Endothelial cell of umbilical vein (primary cell): ENCODE measurements at regions not wholly inside any gene's neighbourhood (a gene's known extent, or its start where the extent isn't known, plus 50 kb on each side); places are given as distances from the start of the nearest gene placed in this dataset.

Experiments
- BruUV-seq: library from RNA; stranded (reverse); fragments of 400-500 nt; replicated peaks from 2 replicates; lab custom pipeline; 2021; lab: Mats Ljungman, UMichigan
- CTCF ChIA-PET: fragments of 300-600, 350-600 bp; sonication (Branson Sonifier 250); formaldehyde crosslinking; loops from one replicate; lab custom pipeline; 2021; ENCODE audit warnings: antibody characterized with exemption, inconsistent platforms; lab: Charles Lee
- POLR2A ChIA-PET: fragments of 300-600, 350-600 bp; sonication (Branson Sonifier 250); formaldehyde crosslinking; loops from one replicate; lab custom pipeline; 2021; ENCODE audit warnings: antibody characterized with exemption, inconsistent platforms; lab: Charles Lee
- DNase-seq: peaks from one replicate; pipeline ENCODE4 v3.0.0-alpha.2; 2011; ENCODE audit warnings: low read depth, low spot score
- FAIRE-seq: peaks from 2 replicates; lab custom pipeline; 2011; peaks lifted over from hg19 to GRCh38; lab: Jason Lieb, UNC
- H2AFZ ChIP-seq: 2 replicates; pipeline ENCODE4 v1.6.0; 2012; ENCODE audit warnings: low read depth, low read length, control low read depth, inconsistent platforms
- H3K27ac ChIP-seq: 2 replicates; pipeline ENCODE4 v1.5.1; 2011; ENCODE audit warnings: low read depth, mild to moderate bottlenecking, control low read depth, low read length, moderate library complexity; ENCODE audit not compliant: insufficient read depth
- H3K27me3 ChIP-seq, 2 experiments: 2 replicates each; pipeline versions ENCODE4 v1.6.0 to v1.6.1; 2011; ENCODE audit warnings: low read length in 2 of 2, mixed read lengths in 1 of 2; ENCODE audit not compliant: control insufficient read depth in 2 of 2, insufficient read depth in 2 of 2
- H3K36me3 ChIP-seq, 2 experiments: 2 replicates in 1 of 2; 3 replicates in 1 of 2; pipeline ENCODE4 v1.5.1; 2011; ENCODE audit warnings: low read length in 2 of 2, mild to moderate bottlenecking in 1 of 2, moderate library complexity in 1 of 2; ENCODE audit not compliant: control insufficient read depth in 2 of 2, insufficient read depth in 2 of 2; ENCODE audit errors: extremely low read depth in 1 of 2
- H3K4me1 ChIP-seq: 3 replicates; pipeline ENCODE4 v1.5.1; 2011; ENCODE audit warnings: mild to moderate bottlenecking, low read length; ENCODE audit not compliant: control insufficient read depth, insufficient read depth; ENCODE audit errors: extremely low read depth
- H3K4me2 ChIP-seq: 2 replicates; pipeline ENCODE4 v1.6.1; 2011; ENCODE audit warnings: low read length, control low read depth, mixed read lengths; ENCODE audit not compliant: insufficient read depth
- H3K4me3 ChIP-seq, 3 experiments: fragments of 200-600 bp in 1 of 3; sonication (generic), shearing (Covaris generic) in 1 of 3; replicated peaks in 1 of 3; 2 replicates each; pipeline ENCODE4 v1.5.1; 2011 to 2016; ENCODE audit warnings: control low read depth in 3 of 3, low read length in 3 of 3, mild to moderate bottlenecking in 2 of 3, inconsistent platforms in 1 of 3, low read depth in 1 of 3, moderate library complexity in 1 of 3; ENCODE audit not compliant: insufficient read depth in 1 of 3
- H3K79me2 ChIP-seq: 2 replicates; pipeline ENCODE4 v1.6.0; 2012; ENCODE audit warnings: low read length, inconsistent platforms; ENCODE audit not compliant: control insufficient read depth, insufficient read depth
- H3K9ac ChIP-seq: replicated peaks from 2 replicates; pipeline ENCODE3; 2011; ENCODE audit warnings: low read length, control low read depth; ENCODE audit not compliant: insufficient read depth; ENCODE audit errors: extremely low read depth
- H3K9me1 ChIP-seq: replicated peaks from 3 replicates; pipeline ENCODE4 v1.6.0; 2011; ENCODE audit warnings: mild to moderate bottlenecking, low read length; ENCODE audit not compliant: control insufficient read depth, insufficient read depth; ENCODE audit errors: extremely low read depth
- H3K9me3 ChIP-seq: replicated peaks from 2 replicates; pipeline ENCODE4 v1.5.1; 2012; ENCODE audit warnings: low read length, inconsistent platforms; ENCODE audit not compliant: control insufficient read depth, insufficient read depth
- H4K20me1 ChIP-seq: replicated peaks from 2 replicates; pipeline ENCODE3; 2011; ENCODE audit warnings: mild to moderate bottlenecking, low read length; ENCODE audit not compliant: control insufficient read depth, insufficient read depth; ENCODE audit errors: extremely low read depth
- CTCF ChIP-seq, 2 donors: IDR thresholded peaks; 1 replicate in 1 of 2; 2 replicates in 1 of 2; pipeline ENCODE4 v1.5.1; 2011; ENCODE audit warnings: low read length in 2 of 2, mild to moderate bottlenecking in 2 of 2, moderate library complexity in 2 of 2, control low read depth in 1 of 2, inconsistent platforms in 1 of 2, low read depth in 1 of 2; ENCODE audit not compliant: insufficient read depth in 1 of 2; ENCODE audit errors: extremely low read depth in 1 of 2
- EZH2 ChIP-seq: IDR thresholded peaks from 2 replicates; pipeline ENCODE4 v1.6.1; 2012; ENCODE audit warnings: borderline replicate concordance, low read depth, mild to moderate bottlenecking, moderate library complexity, low read length, inconsistent platforms; ENCODE audit not compliant: severe bottlenecking
- FOS ChIP-seq: IDR thresholded peaks from 2 replicates; pipeline ENCODE4 v1.6.1; 2011; ENCODE audit warnings: mild to moderate bottlenecking, low read length, moderate library complexity, borderline replicate concordance; ENCODE audit not compliant: insufficient read depth
- GATA2 ChIP-seq: IDR thresholded peaks from 2 replicates; pipeline ENCODE4 v1.7.0; 2011; ENCODE audit warnings: low read depth, mild to moderate bottlenecking, moderate library complexity, mixed read lengths, low read length; ENCODE audit not compliant: insufficient read length, insufficient read depth
- JUN ChIP-seq: IDR thresholded peaks from 2 replicates; pipeline ENCODE4 v1.6.1; 2011; ENCODE audit warnings: borderline replicate concordance, low read depth; ENCODE audit not compliant: insufficient read length, insufficient read depth
- MAX ChIP-seq: IDR thresholded peaks from 2 replicates; pipeline ENCODE4 v1.6.1; 2011; ENCODE audit not compliant: insufficient read depth, insufficient read length
- MYC ChIP-seq: IDR thresholded peaks from one replicate; pipeline ENCODE4 v1.6.1; 2011; ENCODE audit warnings: mild to moderate bottlenecking, low read depth, low read length
- POLR2A ChIP-seq: IDR thresholded peaks from 2 replicates; pipeline ENCODE4 v1.6.1; 2012; ENCODE audit warnings: low read depth, mild to moderate bottlenecking, control low read depth, low read length
- POLR2AphosphoS5 ChIP-seq: IDR thresholded peaks from 2 replicates; pipeline ENCODE4 v1.6.1; 2012; ENCODE audit warnings: low read depth, mild to moderate bottlenecking, control low read depth, low read length, moderate library complexity; ENCODE audit not compliant: insufficient read depth
- dilution Hi-C: fragments of 300-500 bp; cut with MboI; formaldehyde crosslinking; loops from one replicate; pipeline ENCODE4 v1.15.0; 2019; ENCODE audit warnings: low sequenced_read_pairs; ENCODE audit not compliant: extremely low pct_ligation_motif_present
- intact Hi-C: fragments of 100-400 bp; cut with micrococcal nuclease; formaldehyde crosslinking; loops from one replicate; pipeline ENCODE4 v1.10.0; 2022

- Histone ChIP-seq H4K20me1 (no peaks in the 10 kb centered on the region), H3K4me3 (no peak overlapping the region), H3K27ac (no peak overlapping the region), H3K9me3 (no peaks in the 10 kb centered on the region), H3K4me2 (no peak overlapping the region), H3K36me3 (no peaks in the 10 kb centered on the region), H3K27me3 (no peaks in the 10 kb centered on the region), H2AFZ (no peak overlapping the region), H3K79me2 (no peaks in the 10 kb centered on the region), H3K9ac (no peak overlapping the region), H3K9me1 (no peaks in the 10 kb centered on the region), H3K4me1 (peaks cover 11% of the 10 kb centered on the region)
- ChIA-PET CTCF (no interaction called here), POLR2A (no interaction called here)
- dilution Hi-C loops (no loop called here), intact Hi-C loops (no loop called here)
- BruUV-seq, result no TSS peak
- DNase-seq (no peak), FAIRE-seq (no peak)
- no peak for TF ChIP-seq POLR2AphosphoS5
- no peak for TF ChIP-seq MAX
- TF ChIP-seq FOS, result no peak
Measured at GRCh38 chr15:95718441-95718840, 612.1 kb upstream of the NR2F2 start.

GRCh38 chr15:95724908-95725633, 605.4 kb upstream of the NR2F2 start:
- Histone ChIP-seq H3K4me2 (no peak overlapping the region), H3K4me1 (no peaks in the 10 kb centered on the region), H3K27me3 (no peaks in the 10 kb centered on the region), H3K36me3 (no peaks in the 10 kb centered on the region), H3K9ac (no peak overlapping the region), H4K20me1 (no peaks in the 10 kb centered on the region), H3K79me2 (no peaks in the 10 kb centered on the region), H2AFZ (no peak overlapping the region), H3K4me3 (no peak overlapping the region), H3K9me3 (no peaks in the 10 kb centered on the region), H3K9me1 (no peaks in the 10 kb centered on the region), H3K27ac (no peak overlapping the region)
- BruUV-seq, result no TSS peak
- FAIRE-seq (no peak), DNase-seq (no peak)
- ChIA-PET POLR2A (no interaction called here), CTCF (interaction anchor here (0.9 kb wide), 1 partner anchor 9 kb away, joined by 3 read pairs; no protein-coding TSS in a partner anchor)
- intact Hi-C loops (no loop called here), dilution Hi-C loops (no loop called here)
- no peak for TF ChIP-seq POLR2AphosphoS5
- TF ChIP-seq EZH2, result no peak
- no peak for TF ChIP-seq CTCF (IDR thresholded peaks at IDR 0.05; ENCODE audit: extremely low read depth in 1 of 2, insufficient read depth in 1 of 2, low read depth in 1 of 2, low read length in 2 of 2)
- no peak for TF ChIP-seq JUN
- no peak for TF ChIP-seq GATA2
- no peak for TF ChIP-seq MYC
- no peak for TF ChIP-seq POLR2A
- no peak for TF ChIP-seq MAX
- no peak for TF ChIP-seq FOS
